HG03521 (cell line): ENCODE measurements at regions not wholly inside any gene's neighbourhood (a gene's known extent, or its start where the extent isn't known, plus 50 kb on each side); places are given as distances from the start of the nearest gene placed in this dataset.
"Not testable (repeated sequence)": the region's sequence is repeated elsewhere in the genome, so short reads cannot be mapped to it uniquely, and the experiment has no call there.

Experiments
- ATAC-seq: cut with Tn5 transposase; IDR thresholded peaks from one replicate; pipeline ENCODE4 v1.9.1; 2021; ENCODE audit warnings: mild to moderate bottlenecking, moderate library complexity; ENCODE audit not compliant: unreplicated experiment

DNA sequence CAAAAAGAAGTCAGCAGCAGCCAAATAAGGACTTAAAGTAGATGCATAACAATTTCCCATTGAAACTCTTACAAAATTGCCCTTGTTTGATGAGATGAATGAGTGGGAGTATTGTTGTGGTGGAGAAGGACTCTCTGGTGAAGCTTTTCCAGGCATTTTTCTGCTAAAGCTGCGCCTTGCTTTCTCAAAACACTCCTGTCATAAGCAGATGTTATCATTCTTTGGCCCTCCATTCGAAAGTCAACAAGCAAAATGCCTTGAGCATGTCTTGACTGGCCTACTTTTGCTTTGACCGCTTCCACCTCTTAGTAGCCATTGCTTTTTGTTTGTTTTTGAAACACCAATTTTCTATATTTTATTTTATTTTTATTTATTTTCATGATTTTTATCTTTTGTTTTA lies 340.9 kb upstream of the FGF13 start:
- no peak for ATAC-seq

DNA sequence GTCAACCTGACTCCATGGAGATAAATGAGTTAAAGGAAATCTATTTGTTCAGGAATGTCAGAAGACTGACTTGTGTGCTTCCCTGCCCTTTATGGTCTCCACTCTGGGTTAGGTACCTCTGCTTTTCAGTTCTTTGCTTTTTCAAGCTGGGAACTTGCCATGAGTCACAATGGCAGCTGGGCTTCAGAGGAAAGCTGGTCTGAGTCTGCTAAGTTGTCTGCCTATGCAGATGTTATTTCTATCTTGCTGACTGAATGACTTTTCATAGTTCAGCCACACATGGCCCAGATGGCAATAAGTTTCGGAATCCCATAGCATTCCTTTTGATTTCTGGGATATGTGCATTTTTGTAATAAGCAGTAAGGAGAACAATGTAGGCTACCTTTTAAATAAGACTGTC lies 337.9 kb upstream of the FGF13 start:
- ATAC-seq = no peak

DNA sequence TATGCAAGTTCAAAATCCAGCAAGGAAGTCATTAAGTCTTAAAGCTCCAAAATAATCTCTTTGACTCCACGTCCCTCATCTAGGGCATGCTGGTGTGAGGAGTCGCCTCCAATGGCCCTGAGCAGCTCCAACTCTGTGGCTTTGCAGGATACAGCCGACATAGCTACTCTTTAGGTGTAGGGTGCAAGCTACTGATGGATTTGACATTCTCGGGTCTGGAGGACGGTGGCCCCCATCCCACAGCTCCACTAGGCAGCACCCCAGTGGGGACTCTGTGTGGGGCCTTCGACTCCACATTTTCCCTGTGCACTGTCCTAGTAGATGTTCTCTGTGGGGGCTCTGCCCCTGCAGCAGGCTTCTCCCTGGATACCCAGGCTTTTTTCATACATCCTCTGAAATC lies 333.2 kb upstream of the FGF13 start:
- ATAC-seq = no peak

DNA sequence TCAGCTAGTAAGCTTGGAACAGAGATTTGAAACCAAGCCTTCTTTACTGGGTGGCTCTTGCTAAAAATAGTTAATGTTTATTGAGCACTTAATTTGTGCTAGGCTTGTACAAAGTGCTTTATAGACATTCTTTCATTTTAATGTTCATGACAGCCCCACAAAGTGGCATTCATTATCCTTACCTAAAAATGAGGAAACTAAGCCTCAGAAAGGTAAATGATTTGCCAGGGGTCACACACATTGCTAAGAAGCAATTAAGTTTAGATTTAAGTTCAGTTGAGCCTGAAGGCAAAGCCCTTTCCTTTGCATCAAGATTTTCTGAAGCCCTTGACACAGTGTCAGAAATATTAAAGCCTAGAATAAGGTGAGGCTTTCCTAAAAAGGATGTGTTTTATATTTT lies 327.5 kb upstream of the FGF13 start:
- ATAC-seq = no peak

DNA sequence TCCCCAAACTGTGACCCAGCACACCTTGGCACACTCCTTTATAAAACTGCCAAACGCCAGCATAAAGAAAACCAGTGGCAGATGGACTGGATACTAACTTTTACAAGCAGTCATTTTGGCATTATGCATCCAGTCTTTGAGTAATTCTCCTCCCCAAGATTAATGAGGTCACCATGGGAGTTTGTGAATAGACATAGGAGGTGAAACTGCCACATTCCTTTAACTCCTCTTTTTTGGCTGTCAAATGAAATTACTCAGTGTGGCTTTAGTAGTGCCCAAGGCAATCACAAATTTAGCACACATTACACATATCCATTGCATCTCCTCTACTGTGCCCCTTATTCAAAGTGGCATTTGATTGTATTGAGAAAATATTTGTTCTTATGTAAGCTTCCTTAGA lies 315.3 kb upstream of the FGF13 start:
- no peak for ATAC-seq

DNA sequence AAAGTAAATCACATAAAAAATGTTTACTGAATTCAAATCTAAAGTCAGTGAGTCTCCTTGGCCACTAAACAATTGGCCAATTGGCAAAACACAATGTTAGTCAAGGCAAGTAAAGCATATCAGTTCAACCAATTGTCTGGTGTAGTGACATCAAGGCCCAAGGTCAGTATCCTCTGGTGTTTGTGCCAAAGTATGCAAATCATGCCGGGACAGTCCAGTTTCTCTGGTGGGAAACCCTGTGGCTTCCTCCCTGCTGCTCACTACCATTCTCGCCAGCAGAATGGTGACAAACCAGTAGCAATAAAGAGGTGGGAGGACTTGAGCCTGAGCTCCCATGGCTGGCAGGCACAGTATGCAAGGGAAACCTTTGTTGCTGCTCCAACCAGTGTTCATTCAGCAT lies 314.9 kb upstream of the FGF13 start:
- no peak for ATAC-seq

DNA sequence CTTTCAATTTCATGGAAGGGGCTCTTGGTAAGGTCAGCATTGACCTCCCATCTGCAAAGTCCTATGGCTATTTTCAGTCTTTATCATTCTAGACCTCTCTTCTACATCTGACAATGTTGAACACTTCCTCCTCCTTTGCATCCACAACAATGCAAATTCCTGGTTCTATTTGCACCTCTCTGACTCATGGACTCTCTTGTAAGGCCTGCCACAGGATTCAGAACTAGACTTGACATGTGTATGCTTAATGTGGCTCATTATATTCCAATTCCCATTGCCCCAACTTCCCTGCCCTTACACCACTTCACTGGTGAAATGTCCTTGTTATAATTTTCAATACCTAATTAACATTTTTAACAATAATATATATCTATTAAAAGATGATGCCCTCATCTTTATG lies 314.3 kb upstream of the FGF13 start:
- ATAC-seq = no peak

DNA sequence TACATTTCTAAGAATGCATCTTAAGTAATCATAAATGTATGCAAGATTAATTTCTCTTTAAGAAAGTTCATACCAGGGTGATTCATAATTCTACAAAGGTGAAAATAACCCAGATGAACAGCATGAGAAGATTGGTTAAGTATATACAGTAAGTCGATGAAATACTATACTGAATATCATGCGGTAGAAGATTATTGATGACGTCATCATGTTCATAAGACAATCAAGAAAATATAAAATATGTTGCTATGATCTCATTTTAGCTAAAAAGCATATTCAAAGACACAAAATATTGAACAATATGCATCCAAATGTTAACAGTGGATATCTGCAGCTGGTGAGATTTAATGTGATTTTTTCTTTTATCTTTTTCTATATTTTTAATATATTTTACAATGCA lies 312.0 kb upstream of the FGF13 start:
- no peak for ATAC-seq

DNA sequence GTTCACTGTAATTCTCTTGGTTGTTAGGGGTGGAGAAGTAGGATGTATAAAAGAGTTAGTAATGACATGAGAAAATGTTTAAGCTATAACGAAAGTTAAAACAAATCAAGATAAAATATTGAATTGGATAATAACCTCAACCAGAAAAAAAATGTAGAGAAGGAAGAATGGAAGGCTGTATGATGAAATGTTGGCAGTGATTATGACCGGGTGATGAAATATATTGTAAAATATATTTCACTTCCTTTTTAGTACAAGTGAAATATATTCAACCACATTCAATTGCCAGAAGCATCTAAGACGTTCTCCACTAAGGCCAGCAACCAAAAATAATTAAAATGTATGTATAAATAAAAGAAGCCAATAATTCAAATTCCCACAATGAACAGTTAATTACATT lies 309.3 kb upstream of the FGF13 start:
- no peak for ATAC-seq

DNA sequence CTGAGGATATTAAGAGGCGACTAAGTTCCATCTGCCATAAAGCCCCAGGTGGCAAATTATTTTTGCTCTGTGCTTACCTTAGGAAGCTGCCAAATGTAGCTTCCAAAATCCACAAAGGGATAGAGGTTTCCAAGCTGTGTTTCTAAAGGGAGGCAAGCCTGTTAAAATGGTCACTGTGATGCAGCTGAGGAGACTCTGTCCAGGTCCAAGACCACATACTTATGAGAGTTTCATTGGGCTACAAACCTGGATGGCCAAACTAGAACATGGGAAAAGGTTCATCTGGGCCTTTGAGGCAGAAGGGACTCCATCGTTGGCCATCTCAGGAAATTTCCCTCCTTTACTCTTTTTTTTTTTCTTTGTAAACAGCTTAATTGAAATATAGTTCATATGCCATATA lies 306.9 kb upstream of the FGF13 start:
- ATAC-seq = no peak

DNA sequence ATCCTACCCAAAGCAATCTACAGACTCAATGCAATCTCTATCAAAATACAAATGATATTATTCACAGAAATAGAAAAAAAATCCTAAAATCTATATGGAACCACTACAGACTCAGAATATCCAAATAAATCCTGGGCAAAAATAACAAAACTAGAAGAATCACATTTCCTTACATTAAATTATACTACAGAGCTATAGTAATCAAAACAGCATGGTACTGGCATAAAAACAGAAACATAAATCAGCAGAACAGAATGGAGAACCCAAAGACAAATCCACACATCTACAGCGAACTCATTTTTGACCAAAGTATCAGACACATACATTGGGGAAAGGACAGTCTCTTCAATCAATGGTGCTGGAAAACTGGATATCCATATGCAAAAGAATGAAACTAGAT lies 304.1 kb upstream of the FGF13 start:
- no peak for ATAC-seq

DNA sequence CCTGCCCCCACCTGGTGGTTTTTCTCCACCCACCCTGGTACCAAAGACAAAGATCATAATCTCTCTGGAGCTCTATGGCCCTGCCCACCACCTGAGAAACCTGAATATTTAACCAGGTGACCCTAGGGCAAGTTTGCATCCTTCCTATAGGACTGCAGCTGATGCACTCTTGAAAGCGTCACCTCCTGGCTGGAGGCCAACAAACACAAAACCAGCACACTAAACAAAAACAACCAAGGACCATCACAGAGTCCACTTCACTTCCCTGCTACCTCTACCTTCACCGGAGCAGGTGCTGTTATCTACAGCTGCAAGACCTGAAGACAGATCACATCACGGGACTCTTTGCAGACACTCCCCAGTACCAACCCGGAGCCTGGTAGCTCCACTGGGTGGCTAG lies 296.7 kb upstream of the FGF13 start:
- no peak for ATAC-seq

DNA sequence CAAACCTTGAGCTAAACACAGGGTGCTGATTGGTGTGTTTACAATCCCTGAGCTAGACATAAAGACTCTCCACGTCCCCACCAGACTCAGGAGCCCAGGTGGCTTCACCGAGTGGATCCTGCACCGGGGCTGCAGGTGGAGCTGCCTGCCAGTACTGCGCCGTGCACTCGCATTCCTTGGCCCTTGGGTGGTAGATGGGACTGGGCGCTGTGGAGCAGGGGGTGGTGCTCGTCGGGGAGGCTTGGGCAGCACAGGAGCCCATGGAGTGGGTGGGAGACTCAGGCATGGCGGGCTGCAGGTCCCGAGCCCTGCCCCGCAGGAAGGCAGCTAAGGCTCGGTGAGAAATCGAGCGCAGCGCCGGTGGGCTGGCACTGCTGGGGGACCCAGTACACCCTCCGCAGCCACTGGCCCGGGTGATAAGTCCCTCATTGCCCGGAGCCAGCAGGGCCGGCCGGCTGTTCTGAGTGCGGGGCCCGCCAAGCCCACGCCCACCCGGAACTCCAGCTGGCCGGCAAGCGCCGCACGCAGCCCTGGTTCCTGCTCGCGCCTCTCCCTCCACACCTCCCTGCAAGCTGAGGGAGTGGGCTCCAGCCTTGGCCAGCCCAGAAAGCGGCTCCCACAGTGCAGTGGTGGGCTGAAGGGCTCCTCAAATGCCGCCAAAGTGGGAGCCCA lies 292.5 kb upstream of the FGF13 start:
- ATAC-seq = not testable (repeated sequence)

DNA sequence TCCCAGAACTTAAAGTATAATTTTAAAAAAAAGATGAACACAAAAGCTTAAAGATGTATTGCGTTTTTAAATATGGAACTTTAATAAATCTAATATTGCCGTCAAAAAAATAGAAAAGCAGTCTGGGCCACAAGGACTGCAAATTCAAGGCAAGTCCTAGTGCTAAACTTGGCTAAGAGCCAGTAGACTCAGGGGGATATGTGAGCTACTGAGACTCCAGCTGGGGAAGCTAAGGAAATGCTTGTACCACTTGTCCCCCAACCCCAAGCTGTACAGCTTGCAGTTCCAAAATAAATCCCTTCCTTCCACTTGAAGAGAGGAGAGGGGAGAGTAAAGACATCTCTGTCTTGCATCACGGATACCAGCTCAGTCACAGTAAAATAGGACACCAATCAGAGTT lies 290.8 kb upstream of the FGF13 start:
- no peak for ATAC-seq

DNA sequence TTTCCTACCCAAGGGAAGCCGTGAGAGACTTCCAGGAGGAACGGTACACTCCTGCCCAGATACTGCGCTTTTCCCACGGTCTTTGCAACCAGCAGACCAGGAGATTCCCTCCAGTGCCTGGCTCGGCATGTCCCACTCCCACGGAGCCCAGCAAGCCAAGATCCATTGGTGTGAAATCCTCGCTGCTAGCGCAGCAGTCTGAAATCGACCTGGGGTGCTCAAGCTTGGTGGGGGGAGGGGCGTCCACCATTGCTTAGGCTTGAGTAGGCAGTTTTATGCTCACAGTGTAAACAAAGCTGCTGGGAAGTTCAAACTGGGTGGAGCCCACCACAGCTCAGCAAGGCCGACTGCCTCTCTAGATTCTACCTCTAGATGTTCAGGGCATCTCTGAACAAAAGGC lies 284.8 kb upstream of the FGF13 start:
- no peak for ATAC-seq

DNA sequence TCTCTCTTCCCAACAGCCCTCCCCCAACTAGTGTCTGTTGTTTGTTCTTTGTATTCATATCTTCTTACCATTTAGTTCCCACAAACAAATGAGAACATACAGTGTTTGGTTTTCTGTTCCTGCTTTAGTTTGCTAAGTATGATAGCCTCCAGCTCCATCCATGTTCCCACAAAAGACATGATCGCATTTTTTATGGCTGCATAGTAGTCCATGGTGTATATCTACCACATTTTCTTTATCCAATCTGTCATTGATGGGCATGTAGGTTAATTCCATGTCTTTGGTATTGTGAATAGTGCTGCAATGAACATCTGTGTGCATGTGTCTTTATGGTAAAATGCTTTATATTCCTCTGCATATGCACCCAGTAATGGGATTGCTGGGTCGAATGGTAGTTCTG lies 283.9 kb upstream of the FGF13 start:
- ATAC-seq = no peak

DNA sequence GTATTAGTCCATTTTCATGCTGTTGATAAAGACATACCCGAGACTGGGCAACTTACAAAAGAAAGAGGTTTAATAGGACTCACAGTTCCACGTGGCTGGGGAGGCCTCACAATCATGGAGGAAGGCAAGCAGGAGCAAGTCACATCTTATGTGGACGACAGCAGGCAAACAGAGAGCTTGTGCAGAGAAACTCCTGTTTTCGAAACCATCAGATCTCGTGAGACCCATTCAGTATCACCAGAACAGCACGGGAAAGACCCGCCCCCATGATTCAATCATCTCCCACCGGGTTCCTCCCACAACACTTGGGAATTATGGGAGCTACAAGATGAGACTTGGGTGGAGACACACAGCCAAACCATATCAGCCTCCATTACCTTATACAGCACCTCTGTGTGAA lies 278.9 kb upstream of the FGF13 start:
- ATAC-seq = not testable (repeated sequence)

DNA sequence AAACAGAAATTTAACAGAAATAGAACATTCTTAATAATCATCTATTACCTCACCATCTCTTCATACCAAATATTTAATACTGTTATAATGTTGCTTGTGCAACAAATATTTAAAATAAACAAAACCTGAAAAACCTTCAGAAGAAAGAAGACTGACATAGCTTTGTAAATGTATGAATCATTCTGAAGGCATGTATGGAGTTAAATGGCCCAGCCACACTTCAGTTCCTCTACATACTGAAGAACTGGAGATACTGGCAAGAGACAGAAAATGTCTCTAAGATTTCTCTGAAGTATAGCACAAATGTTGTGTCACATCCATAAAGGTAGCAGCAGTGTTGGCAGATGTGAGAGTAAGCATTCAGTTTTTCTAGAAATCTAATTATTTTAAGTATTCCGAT lies 275.3 kb upstream of the FGF13 start:
- no peak for ATAC-seq

DNA sequence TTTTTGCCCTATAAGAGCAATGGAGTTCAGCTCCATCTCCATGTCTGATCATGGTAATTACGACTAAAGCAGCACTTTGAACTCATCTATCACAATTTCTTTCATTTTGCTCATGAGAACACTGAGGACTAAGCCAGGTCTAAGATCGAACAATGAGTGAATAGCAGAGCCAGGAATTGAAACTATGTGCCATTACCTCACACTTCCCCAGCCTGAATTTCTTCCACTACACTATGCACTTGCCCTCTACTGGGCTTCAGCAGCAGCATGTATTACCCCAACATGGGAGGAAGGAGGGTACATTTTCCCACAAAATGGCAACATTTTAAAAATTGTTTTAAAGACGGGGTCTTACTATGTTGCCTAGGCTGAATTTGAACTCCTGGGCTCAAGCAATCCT lies 274.7 kb upstream of the FGF13 start:
- no peak for ATAC-seq

DNA sequence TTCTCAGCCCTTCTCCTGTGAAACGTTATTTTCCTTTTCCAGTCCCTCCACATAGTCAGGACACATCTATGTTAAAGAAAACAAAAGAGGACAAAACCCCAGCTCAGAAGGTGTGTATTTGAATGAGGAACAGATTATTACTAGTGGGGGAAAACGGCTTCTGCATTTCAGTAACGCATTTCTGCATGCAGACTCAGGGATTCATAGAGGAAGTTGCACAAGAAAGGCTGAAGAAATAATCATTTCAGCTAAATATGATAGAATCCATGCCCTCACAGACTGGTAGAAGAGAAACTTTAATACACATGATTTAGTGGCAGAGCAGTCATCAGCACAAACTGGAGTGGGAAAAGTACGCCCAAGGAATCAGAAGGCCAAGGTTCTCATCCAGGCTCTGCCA lies 270.8 kb upstream of the FGF13 start:
- ATAC-seq = no peak

DNA sequence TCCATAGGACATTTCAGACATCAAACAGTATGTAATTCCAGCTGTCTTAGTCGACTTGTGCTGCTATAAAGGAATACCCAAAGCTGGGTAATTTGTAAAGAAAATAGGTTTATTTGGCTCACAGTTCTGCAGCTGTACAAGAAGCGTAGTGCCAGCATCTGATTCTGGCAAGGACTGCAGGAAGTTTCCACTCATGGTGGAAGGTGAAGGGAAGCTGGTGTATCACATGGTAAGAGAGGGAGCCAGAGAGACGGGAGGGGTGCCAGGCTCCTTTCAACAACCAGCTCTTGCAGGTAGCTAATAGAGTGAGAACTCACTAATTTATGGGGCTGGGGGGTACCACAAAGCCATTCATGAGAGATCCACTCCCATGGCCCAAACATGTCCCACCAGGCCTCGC lies 253.0 kb upstream of the FGF13 start:
- ATAC-seq = no peak

DNA sequence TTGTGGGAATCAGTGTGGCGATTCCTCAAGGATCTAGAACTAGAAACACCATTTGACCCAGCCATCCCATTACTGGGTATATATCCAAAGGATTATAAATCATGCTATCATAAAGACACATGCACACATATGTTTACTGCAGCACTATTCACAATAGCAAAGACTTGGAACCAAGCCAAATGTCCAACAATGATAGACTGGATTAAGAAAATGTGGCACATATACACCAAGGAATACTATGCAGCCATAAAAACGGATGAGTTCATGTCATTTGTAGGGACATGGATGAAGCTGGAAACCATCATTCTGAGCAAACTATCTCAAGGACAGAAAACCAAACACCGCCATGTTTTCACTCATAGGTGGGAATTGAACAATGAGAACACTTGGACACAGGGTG lies 250.9 kb upstream of the FGF13 start:
- ATAC-seq = not testable (repeated sequence)

DNA sequence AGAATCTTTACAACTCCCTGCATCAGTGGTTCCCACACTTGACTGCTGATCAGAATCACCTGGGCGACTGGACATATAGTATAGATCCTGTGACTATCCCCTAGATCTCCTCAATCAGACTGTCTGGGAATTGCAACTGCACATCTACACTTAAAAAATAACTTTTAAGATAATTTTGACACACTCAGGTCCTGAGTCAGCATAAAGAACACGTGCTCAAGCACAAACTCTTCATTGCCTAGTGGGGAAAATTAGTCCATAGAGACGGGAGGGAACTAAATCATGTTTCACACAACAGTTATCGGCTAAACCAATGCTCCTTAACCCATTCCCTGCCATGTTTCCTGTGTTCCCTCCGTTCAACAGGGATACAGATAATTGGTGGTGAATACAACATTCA lies 243.5 kb upstream of the FGF13 start:
- no peak for ATAC-seq

DNA sequence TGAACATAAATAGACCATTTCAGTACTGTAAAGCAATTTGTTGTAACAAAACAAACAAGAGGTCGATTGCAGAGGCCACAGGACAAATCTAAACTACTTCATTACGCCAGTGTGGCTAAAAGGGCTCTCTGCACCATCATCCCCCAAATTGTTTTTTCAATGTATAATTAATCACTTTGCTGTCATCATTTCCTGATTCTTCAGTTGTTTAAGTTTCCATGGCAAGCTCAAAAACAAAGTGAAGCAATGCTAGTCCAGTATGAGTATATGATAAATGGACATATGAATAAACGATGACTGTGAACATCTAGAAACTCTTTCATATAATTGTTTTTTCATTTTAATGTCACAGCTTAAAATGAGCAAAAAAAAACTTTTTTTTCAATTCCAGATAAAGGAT lies 235.4 kb upstream of the FGF13 start:
- no peak for ATAC-seq
